ENCODE measurements at regions not wholly inside any gene's neighbourhood (a gene's known extent, or its start where the extent isn't known, plus 50 kb on each side); places are given as distances from the start of the nearest gene placed in this dataset.
A peak's percentile ranks its signal among the peaks of the same experiment; 100 is the strongest.

- Histone ChIP-seq H3K9me2 (replicated peaks; ENCODE audit: insufficient read depth, low read length) (no peaks in the 10 kb centered on the region), H3K4me1 (ENCODE audit: low read length) (peaks cover 18% of the 10 kb centered on the region), H2AFZ (ENCODE audit: low read length) (no peak overlapping the region), H3K9ac (ENCODE audit: low read length) (no peak overlapping the region), H3K27ac (ENCODE audit: low read length) (no peak overlapping the region), H3K4me2 (ENCODE audit: low read depth, low read length) (no peak overlapping the region), H3K36me3 (replicated peaks; ENCODE audit: insufficient read depth, low read length) (no peaks in the 10 kb centered on the region), H3K4me3 (ENCODE audit: low read length) (no peak overlapping the region), H3F3A (ENCODE audit: insufficient read depth, low read length) (no peaks in the 10 kb centered on the region), H3K79me2 (ENCODE audit: low read length) (no peaks in the 10 kb centered on the region), H3K9me3 (replicated peaks; ENCODE audit: insufficient read depth, low read length) (no peaks in the 10 kb centered on the region), H4K20me1 (ENCODE audit: insufficient read depth, low read length) (no peaks in the 10 kb centered on the region), H3K27me3 (replicated peaks; ENCODE audit: insufficient read depth, low read length) (no peaks in the 10 kb centered on the region)
- no peak for DNase-seq
- TF ChIP-seq EZH2 (optimal IDR thresholded peaks at IDR 0.05; ENCODE audit: low read depth, low read length) (no peak), EZH2phosphoT487 (IDR thresholded peaks at IDR 0.05; ENCODE audit: low read length) (no peak), CTCF (IDR thresholded peaks at IDR 0.05; ENCODE audit: low read length) (no peak)
These were observed 207.1 kb downstream of the RAD51AP2 start for GRCh38 chr2:17311106-17311619.

- peak; percentile 79 for DNase-seq
- Histone ChIP-seq H3K79me2 (ENCODE audit: low read length) (no peaks in the 10 kb centered on the region), H4K20me1 (ENCODE audit: insufficient read depth, low read length) (no peaks in the 10 kb centered on the region), H3K36me3 (replicated peaks; ENCODE audit: insufficient read depth, low read length) (no peaks in the 10 kb centered on the region), H3K9me3 (replicated peaks; ENCODE audit: insufficient read depth, low read length) (no peaks in the 10 kb centered on the region), H3K27ac (ENCODE audit: low read length) (no peak overlapping the region), H3K27me3 (replicated peaks; ENCODE audit: insufficient read depth, low read length) (no peaks in the 10 kb centered on the region), H2AFZ (ENCODE audit: low read length) (no peak overlapping the region), H3K4me2 (ENCODE audit: low read depth, low read length) (no peak overlapping the region), H3K4me3 (ENCODE audit: low read length) (no peak overlapping the region), H3K9ac (ENCODE audit: low read length) (no peak overlapping the region), H3F3A (ENCODE audit: insufficient read depth, low read length) (no peaks in the 10 kb centered on the region), H3K9me2 (replicated peaks; ENCODE audit: insufficient read depth, low read length) (no peaks in the 10 kb centered on the region), H3K4me1 (ENCODE audit: low read length) (peaks cover 18% of the 10 kb centered on the region)
- TF ChIP-seq CTCF (IDR thresholded peaks at IDR 0.05; ENCODE audit: low read length) (peak; percentile 84), EZH2 (optimal IDR thresholded peaks at IDR 0.05; ENCODE audit: low read depth, low read length) (no peak)
These were observed 208.4 kb downstream of the RAD51AP2 start for GRCh38 chr2:17309741-17310339.

- TF ChIP-seq EZH2 (optimal IDR thresholded peaks at IDR 0.05; ENCODE audit: low read depth, low read length) (no peak), CTCF (IDR thresholded peaks at IDR 0.05; ENCODE audit: low read length) (no peak), EZH2phosphoT487 (IDR thresholded peaks at IDR 0.05; ENCODE audit: low read length) (no peak)
- Histone ChIP-seq H3K27ac (ENCODE audit: low read length) (peak overlapping the region; percentile 7; the same call in 1 of the 2 replicates), H3K79me2 (ENCODE audit: low read length) (no peaks in the 10 kb centered on the region), H4K20me1 (ENCODE audit: insufficient read depth, low read length) (no peaks in the 10 kb centered on the region), H3K4me3 (ENCODE audit: low read length) (no peak overlapping the region), H3K9me2 (replicated peaks; ENCODE audit: insufficient read depth, low read length) (no peaks in the 10 kb centered on the region), H3K4me2 (ENCODE audit: low read depth, low read length) (no peak overlapping the region), H3F3A (ENCODE audit: insufficient read depth, low read length) (no peaks in the 10 kb centered on the region), H3K9ac (ENCODE audit: low read length) (no peak overlapping the region), H3K9me3 (replicated peaks; ENCODE audit: insufficient read depth, low read length) (no peaks in the 10 kb centered on the region), H3K4me1 (ENCODE audit: low read length) (peaks cover 18% of the 10 kb centered on the region), H3K36me3 (replicated peaks; ENCODE audit: insufficient read depth, low read length) (no peaks in the 10 kb centered on the region), H3K27me3 (replicated peaks; ENCODE audit: insufficient read depth, low read length) (no peaks in the 10 kb centered on the region), H2AFZ (ENCODE audit: low read length) (0 out of 2 replicates have a peak overlapping the region, but pooled peaks have one; percentile 39)
- DNase-seq: no peak
These were observed 209.1 kb downstream of the RAD51AP2 start for GRCh38 chr2:17309181-17309580.
